PC-3 (cell line): ENCODE measurements at regions not wholly inside any gene's neighbourhood (a gene's known extent, or its start where the extent isn't known, plus 50 kb on each side); places are given as distances from the start of the nearest gene placed in this dataset.

ENCODE experiments used
- ATAC-seq: fragments of 200-7000 bp; cut with Tn5 transposase; 2 replicates; pipeline ENCODE4 v1.9.1; 2020; ENCODE audit warnings: mild to moderate bottlenecking, moderate library complexity
- BruUV-seq: library from RNA; stranded (reverse); fragments of 400-500 nt; replicated peaks from 2 replicates; lab custom pipeline; 2021; lab: Mats Ljungman, UMichigan
- CTCF ChIA-PET: fragments of 300-600 bp; sonication (Branson Sonifier 250); formaldehyde crosslinking; loops from one replicate; lab custom pipeline; 2022; ENCODE audit warnings: antibody characterized with exemption; lab: Charles Lee
- POLR2A ChIA-PET: fragments of 300-600 bp; sonication (Branson Sonifier 250); formaldehyde crosslinking; loops from one replicate; lab custom pipeline; 2022; ENCODE audit warnings: antibody characterized with exemption; ENCODE audit not compliant: unreplicated experiment; lab: Charles Lee
- DNase-seq: peaks from one replicate; pipeline ENCODE4 v3.0.0-alpha.2; 2015
- H2AFZ ChIP-seq: fragments of 300-600 bp; sonication (generic); 2 replicates; pipeline ENCODE4 v1.6.0; 2016; ENCODE audit warnings: antibody characterized with exemption, low read length
- H3F3A ChIP-seq: fragments of 300-600 bp; sonication (generic); one replicate; pipeline ENCODE4 v1.6.0; 2017; ENCODE audit warnings: antibody characterized with exemption, low read length, control low read depth, mild to moderate bottlenecking; ENCODE audit not compliant: unreplicated experiment
- H3K27ac ChIP-seq: fragments of 300-600 bp; sonication (generic); 2 replicates; pipeline ENCODE4 v1.5.1; 2016; ENCODE audit warnings: mild to moderate bottlenecking, low read length
- H3K27me3 ChIP-seq: fragments of 300-600 bp; sonication (generic); 2 replicates; pipeline ENCODE4 v1.6.1; 2016; ENCODE audit warnings: low read length, mixed read lengths
- H3K36me3 ChIP-seq: fragments of 300-600 bp; sonication (generic); 2 replicates; pipeline ENCODE4 v1.6.1; 2016; ENCODE audit warnings: low read depth, mixed run types, low read length, mixed read lengths
- H3K4me1 ChIP-seq: fragments of 300-600 bp; sonication (generic); 2 replicates; pipeline ENCODE4 v1.5.1; 2016; ENCODE audit warnings: low read length; ENCODE audit not compliant: insufficient read depth
- H3K4me2 ChIP-seq: fragments of 300-600 bp; sonication (generic); 2 replicates; pipeline ENCODE4 v1.6.0; 2016; ENCODE audit warnings: low read length
- H3K4me3 ChIP-seq: fragments of 300-600 bp; sonication (generic); 2 replicates; pipeline ENCODE4 v1.5.1; 2016; ENCODE audit warnings: mild to moderate bottlenecking, low read length, mixed read lengths
- H3K79me2 ChIP-seq: fragments of 300-600 bp; sonication (generic); 2 replicates; pipeline ENCODE4 v1.6.1; 2017; ENCODE audit warnings: low read length, mixed read lengths
- H3K9ac ChIP-seq: fragments of 300-600 bp; sonication (generic); 2 replicates; pipeline ENCODE4 v1.6.0; 2016; ENCODE audit warnings: mild to moderate bottlenecking, low read length
- H3K9me2 ChIP-seq: fragments of 300-600 bp; sonication (generic); replicated peaks from 2 replicates; pipeline ENCODE4 v1.6.1; 2016; ENCODE audit warnings: mixed run types, low read length, mixed read lengths
- H3K9me3 ChIP-seq: fragments of 300-600 bp; sonication (generic); 2 replicates; pipeline ENCODE4 v1.6.1; 2016; ENCODE audit warnings: low read length, mixed read lengths
- H4K20me1 ChIP-seq: fragments of 300-600 bp; sonication (generic); 2 replicates; pipeline ENCODE4 v1.6.1; 2016; ENCODE audit warnings: low read length, mixed read lengths
- EZH2 ChIP-seq: fragments of 300-600 bp; sonication (generic); IDR thresholded peaks from one replicate; pipeline ENCODE4 v1.6.1; 2017; ENCODE audit warnings: antibody characterized with exemption, mild to moderate bottlenecking, low read length; ENCODE audit not compliant: unreplicated experiment
- EZH2phosphoT487 ChIP-seq: fragments of 300-600 bp; sonication (generic); IDR thresholded peaks from 2 replicates; pipeline ENCODE4 v1.6.1; 2018; ENCODE audit warnings: mild to moderate bottlenecking, antibody characterized with exemption, low read length, borderline replicate concordance
- intact Hi-C: fragments of 100-400 bp; cut with micrococcal nuclease; formaldehyde crosslinking; loops from 2 replicates; pipeline ENCODE4 v1.9.0; 2023
- TF ChIP-seq, protein P1 (sequence below): fragments of 300-600 bp; sonication (generic); conservative IDR thresholded peaks from 2 replicates; pipeline ENCODE4 v1.5.1; 2017; ENCODE audit warnings: antibody characterized with exemption, low read depth, mild to moderate bottlenecking, low read length

- ChIA-PET CTCF (no interaction called here), POLR2A (interaction anchor here (0.6 kb wide), 1 partner anchor 66 kb away, joined by 3 read pairs; no protein-coding TSS in a partner anchor)
- no peak overlapping the region for H2AFZ ChIP-seq
- ATAC-seq = no peak
- H3K36me3 ChIP-seq = no peaks in the 10 kb centered on the region
- no peak for DNase-seq
- no TSS peak for BruUV-seq
- no peak overlapping the region for H3K9ac ChIP-seq
- no peaks in the 10 kb centered on the region for H4K20me1 ChIP-seq
- H3K27ac ChIP-seq = no peak overlapping the region
- H3K9me3 ChIP-seq = no peaks in the 10 kb centered on the region
- H3K9me2 ChIP-seq = no peaks in the 10 kb centered on the region
- no peaks in the 10 kb centered on the region for H3K4me1 ChIP-seq
- H3F3A ChIP-seq = no peaks in the 10 kb centered on the region
- no peaks in the 10 kb centered on the region for H3K27me3 ChIP-seq
- no peaks in the 10 kb centered on the region for H3K79me2 ChIP-seq
- TF ChIP-seq, protein P1, sequence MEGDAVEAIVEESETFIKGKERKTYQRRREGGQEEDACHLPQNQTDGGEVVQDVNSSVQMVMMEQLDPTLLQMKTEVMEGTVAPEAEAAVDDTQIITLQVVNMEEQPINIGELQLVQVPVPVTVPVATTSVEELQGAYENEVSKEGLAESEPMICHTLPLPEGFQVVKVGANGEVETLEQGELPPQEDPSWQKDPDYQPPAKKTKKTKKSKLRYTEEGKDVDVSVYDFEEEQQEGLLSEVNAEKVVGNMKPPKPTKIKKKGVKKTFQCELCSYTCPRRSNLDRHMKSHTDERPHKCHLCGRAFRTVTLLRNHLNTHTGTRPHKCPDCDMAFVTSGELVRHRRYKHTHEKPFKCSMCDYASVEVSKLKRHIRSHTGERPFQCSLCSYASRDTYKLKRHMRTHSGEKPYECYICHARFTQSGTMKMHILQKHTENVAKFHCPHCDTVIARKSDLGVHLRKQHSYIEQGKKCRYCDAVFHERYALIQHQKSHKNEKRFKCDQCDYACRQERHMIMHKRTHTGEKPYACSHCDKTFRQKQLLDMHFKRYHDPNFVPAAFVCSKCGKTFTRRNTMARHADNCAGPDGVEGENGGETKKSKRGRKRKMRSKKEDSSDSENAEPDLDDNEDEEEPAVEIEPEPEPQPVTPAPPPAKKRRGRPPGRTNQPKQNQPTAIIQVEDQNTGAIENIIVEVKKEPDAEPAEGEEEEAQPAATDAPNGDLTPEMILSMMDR = no peak
- no peak for TF ChIP-seq EZH2
- no peak for TF ChIP-seq EZH2phosphoT487
- no peak overlapping the region for H3K4me2 ChIP-seq
- intact Hi-C loops = no loop called here
- no peak overlapping the region for H3K4me3 ChIP-seq
Measured at GRCh38 chr21:34003428-34003827, 70.0 kb upstream of the MRPS6 start.

- Histone ChIP-seq H3F3A (no peaks in the 10 kb centered on the region), H3K36me3 (no peaks in the 10 kb centered on the region), H3K79me2 (no peaks in the 10 kb centered on the region), H3K9ac (no peak overlapping the region), H3K4me2 (no peak overlapping the region), H3K4me1 (no peaks in the 10 kb centered on the region), H3K9me3 (no peaks in the 10 kb centered on the region), H4K20me1 (no peaks in the 10 kb centered on the region), H3K27ac (no peak overlapping the region), H3K4me3 (no peak overlapping the region), H2AFZ (no peak overlapping the region), H3K27me3 (no peaks in the 10 kb centered on the region), H3K9me2 (no peaks in the 10 kb centered on the region)
- TF ChIP-seq, protein P1 = no peak
- no peak for TF ChIP-seq EZH2
- TF ChIP-seq EZH2phosphoT487 = no peak
- CTCF ChIA-PET = no interaction called here
- ATAC-seq (no peak), DNase-seq (no peak)
- BruUV-seq = no TSS peak
- POLR2A ChIA-PET = no interaction called here
- intact Hi-C loops = no loop called here
Measured at GRCh38 chr21:34000375-34000774, 73.0 kb upstream of the MRPS6 start.

DNA sequence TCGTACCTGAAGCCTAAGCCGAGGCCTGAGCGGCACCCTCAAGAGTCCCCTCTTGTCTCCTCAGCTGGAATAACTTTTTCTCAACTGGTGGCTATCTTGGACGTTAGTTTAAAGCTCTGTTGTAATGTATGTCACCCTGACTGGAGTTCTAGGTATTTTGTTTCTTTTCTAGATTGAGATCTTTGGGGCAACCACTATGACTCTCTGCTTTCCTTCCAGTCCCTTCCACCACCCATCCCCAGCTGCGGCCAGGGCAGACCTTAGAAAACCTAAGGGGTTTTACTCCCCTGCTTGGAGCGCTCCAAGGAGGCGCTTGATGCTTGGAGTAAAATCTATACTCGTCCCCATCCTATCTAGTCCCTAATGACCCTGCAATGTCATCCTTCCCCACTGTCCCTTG, 74.6 kb upstream of the MRPS6 start:
- Histone ChIP-seq H3K36me3 (no peaks in the 10 kb centered on the region), H3F3A (no peaks in the 10 kb centered on the region), H3K4me1 (no peaks in the 10 kb centered on the region), H2AFZ (no peak overlapping the region), H3K79me2 (no peaks in the 10 kb centered on the region), H4K20me1 (no peaks in the 10 kb centered on the region), H3K9me2 (no peaks in the 10 kb centered on the region), H3K9ac (no peak overlapping the region), H3K27ac (no peak overlapping the region), H3K9me3 (no peaks in the 10 kb centered on the region), H3K4me3 (no peak overlapping the region), H3K4me2 (no peak overlapping the region), H3K27me3 (no peaks in the 10 kb centered on the region)
- no TSS peak for BruUV-seq
- ChIA-PET POLR2A (no interaction called here), CTCF (no interaction called here)
- intact Hi-C loops = no loop called here
- ATAC-seq (no peak), DNase-seq (no peak)
- TF ChIP-seq, protein P1 = no peak
- TF ChIP-seq EZH2 (no peak), EZH2phosphoT487 (no peak)
